HCT116 (cell line): ENCODE measurements at regions not wholly inside any gene's neighbourhood (a gene's known extent, or its start where the extent isn't known, plus 50 kb on each side); places are given as distances from the start of the nearest gene placed in this dataset.

ENCODE experiments used
- ATAC-seq: fragments of 200-7000 bp; cut with Tn5 transposase; 2 replicates; pipeline ENCODE4 v1.9.1; 2020; ENCODE audit warnings: mild to moderate bottlenecking, moderate library complexity
- BruUV-seq: library from RNA; stranded (reverse); fragments of 400-500 nt; replicated peaks from 2 replicates; lab custom pipeline; 2021; lab: Mats Ljungman, UMichigan
- CTCF ChIA-PET: fragments of 300-600 bp; sonication (Branson Sonifier 250); formaldehyde crosslinking; loops from one replicate; lab custom pipeline; 2021; ENCODE audit warnings: antibody characterized with exemption; lab: Charles Lee
- POLR2A ChIA-PET: fragments of 300-600, 350-600 bp; sonication (Branson Sonifier 250); formaldehyde crosslinking; loops from one replicate; lab custom pipeline; 2021; ENCODE audit warnings: antibody characterized with exemption; lab: Charles Lee
- RAD21 ChIA-PET, 2 experiments: fragments of 300-600 bp; sonication (Branson Sonifier 250); formaldehyde crosslinking; loops; one replicate each; lab custom pipeline; 2023; ENCODE audit warnings: low total read pairs in 2 of 2; ENCODE audit not compliant: uncharacterized antibody in 2 of 2, unreplicated experiment in 2 of 2, low non-redundant PET in 1 of 2; lab: Charles Lee
- DNase-seq: peaks from one replicate; pipeline ENCODE4 v3.0.0-alpha.2; 2010; ENCODE audit warnings: low read depth, low spot score
- H2AFZ ChIP-seq: fragments of 200-600 bp; shearing (Covaris generic), sonication (generic); 2 replicates; pipeline ENCODE4 v1.6.1; 2017; ENCODE audit warnings: low read depth, mixed run types, mixed read lengths, antibody characterized with exemption, low read length; ENCODE audit not compliant: poor library complexity, severe bottlenecking
- H3K27ac ChIP-seq: 2 replicates; pipeline ENCODE4 v1.5.1; 2012; ENCODE audit warnings: low read depth, low read length
- H3K27me3 ChIP-seq: fragments of 200-600 bp; sonication (generic); 2 replicates; pipeline ENCODE4 v1.6.1; 2016; ENCODE audit warnings: mixed run types, low read length, mixed read lengths; ENCODE audit not compliant: insufficient read depth
- H3K36me3 ChIP-seq, 2 experiments: fragments of 200-500 bp in 1 of 2; fragments of 200-600 bp in 1 of 2; sonication (Bioruptor generic) in 1 of 2; sonication (generic) in 1 of 2; 2 replicates each; pipeline versions ENCODE4 v1.5.1 to v1.6.1; 2014 to 2016; ENCODE audit warnings: low read length in 2 of 2, inconsistent platforms in 1 of 2, mixed read lengths in 1 of 2, mixed run types in 1 of 2; ENCODE audit not compliant: insufficient read depth in 2 of 2, control insufficient read depth in 1 of 2
- H3K4me1 ChIP-seq, 2 experiments: fragments of 200-600 bp in 1 of 2; sonication (generic) in 1 of 2; 2 replicates each; pipeline versions ENCODE4 v1.5.1 to v1.6.1; 2012 to 2017; ENCODE audit warnings: low read length in 2 of 2, inconsistent platforms in 1 of 2, mild to moderate bottlenecking in 1 of 2, mixed read lengths in 1 of 2, mixed run types in 1 of 2, moderate library complexity in 1 of 2; ENCODE audit not compliant: insufficient read depth in 2 of 2, control insufficient read depth in 1 of 2
- H3K4me2 ChIP-seq: fragments of 200-600 bp; sonication (generic); 2 replicates; pipeline ENCODE4 v1.6.1; 2017; ENCODE audit warnings: mixed run types, low read length, mixed read lengths
- H3K4me3 ChIP-seq, 2 experiments: fragments of 200-600 bp in 1 of 2; sonication (generic) in 1 of 2; replicated peaks in 1 of 2; 2 replicates each; pipeline ENCODE4 v1.5.1; 2011 to 2016; ENCODE audit warnings: low read length in 2 of 2, control low read depth in 1 of 2, low read depth in 1 of 2, mild to moderate bottlenecking in 1 of 2, mixed read lengths in 1 of 2, mixed run types in 1 of 2
- H3K79me2 ChIP-seq: fragments of 200-600 bp; sonication (generic); 2 replicates; pipeline ENCODE4 v1.6.1; 2017; ENCODE audit warnings: mild to moderate bottlenecking, mixed run types, low read length, moderate library complexity, mixed read lengths; ENCODE audit not compliant: insufficient read depth
- H3K9ac ChIP-seq: fragments of 200-600 bp; sonication (generic); 2 replicates; pipeline ENCODE4 v1.6.1; 2016; ENCODE audit warnings: low read length, mixed read lengths
- H3K9me2 ChIP-seq: fragments of 200-600 bp; sonication (generic), shearing (Covaris generic); 2 replicates; pipeline ENCODE4 v1.6.1; 2017; ENCODE audit warnings: mixed run types, mild to moderate bottlenecking, moderate library complexity; ENCODE audit not compliant: insufficient read depth
- H3K9me3 ChIP-seq, 2 experiments: fragments of 200-500 bp in 1 of 2; fragments of 200-600 bp in 1 of 2; sonication (Bioruptor generic) in 1 of 2; sonication (generic) in 1 of 2; 2 replicates each; pipeline ENCODE4 v1.6.1; 2014 to 2017; ENCODE audit warnings: low read length in 2 of 2, mixed read lengths in 2 of 2, inconsistent platforms in 1 of 2, low read depth in 1 of 2, mild to moderate bottlenecking in 1 of 2, mixed run types in 1 of 2, moderate library complexity in 1 of 2; ENCODE audit not compliant: control insufficient read depth in 1 of 2, insufficient read depth in 1 of 2
- H4K20me1 ChIP-seq: fragments of 200-600 bp; sonication (generic), shearing (Covaris generic); 2 replicates; pipeline ENCODE4 v1.6.1; 2017; ENCODE audit warnings: mixed run types, mild to moderate bottlenecking, moderate library complexity; ENCODE audit not compliant: insufficient read depth
- ATF3 ChIP-seq: IDR thresholded peaks from 2 replicates; pipeline ENCODE4 v1.6.1; 2012
- CBX3 ChIP-seq: IDR thresholded peaks from 2 replicates; pipeline ENCODE4 v1.6.1; 2012; ENCODE audit warnings: low read depth
- CEBPB ChIP-seq: IDR thresholded peaks from 2 replicates; pipeline ENCODE4 v1.6.1; 2012; ENCODE audit warnings: low read depth
- CTCF ChIP-seq, 3 experiments: fragments of 200-600 bp in 1 of 3; sonication (generic) in 1 of 3; IDR thresholded peaks in 2 of 3; conservative IDR thresholded peaks in 1 of 3; 2 replicates each; pipeline ENCODE4 v1.5.1; 2012 to 2017; ENCODE audit warnings: low read depth in 2 of 3, low read length in 2 of 3, antibody characterized with exemption in 1 of 3, borderline replicate concordance in 1 of 3, control low read depth in 1 of 3, mild to moderate bottlenecking in 1 of 3, mixed read lengths in 1 of 3, mixed run types in 1 of 3, moderate library complexity in 1 of 3; ENCODE audit not compliant: insufficient read depth in 1 of 3
- EGR1 ChIP-seq: IDR thresholded peaks from 2 replicates; pipeline ENCODE4 v1.6.1; 2012; ENCODE audit warnings: low read depth
- EZH2 ChIP-seq: fragments of 200-600 bp; sonication (generic); IDR thresholded peaks from 2 replicates; pipeline ENCODE4 v1.6.1; 2017; ENCODE audit warnings: antibody characterized with exemption, mixed run types
- EZH2phosphoT487 ChIP-seq: fragments of 200-600 bp; IDR thresholded peaks from 2 replicates; pipeline ENCODE4 v1.6.1; 2018; ENCODE audit warnings: antibody characterized with exemption, borderline replicate concordance
- FOSL1 ChIP-seq: IDR thresholded peaks from 2 replicates; pipeline ENCODE4 v1.6.1; 2012; ENCODE audit warnings: low read depth
- JUND ChIP-seq: IDR thresholded peaks from 2 replicates; pipeline ENCODE4 v1.6.1; 2012
- MAX ChIP-seq: IDR thresholded peaks from 2 replicates; pipeline ENCODE4 v1.6.1; 2012
- POLR2AphosphoS5 ChIP-seq: IDR thresholded peaks from 2 replicates; pipeline ENCODE4 v1.6.1; 2011; ENCODE audit warnings: mild to moderate bottlenecking, low read depth, low read length, moderate library complexity
- REST ChIP-seq: IDR thresholded peaks from 2 replicates; pipeline ENCODE4 v1.6.1; 2012; ENCODE audit warnings: low read depth
- SIN3A ChIP-seq: IDR thresholded peaks from 2 replicates; pipeline ENCODE4 v1.6.1; 2012; ENCODE audit warnings: low read depth
- TCF7L2 ChIP-seq: IDR thresholded peaks from 2 replicates; pipeline ENCODE4 v1.7.0; 2011; ENCODE audit warnings: borderline replicate concordance, inconsistent platforms; ENCODE audit not compliant: insufficient read depth, insufficient read length; ENCODE audit errors: extremely low read depth
- YY1 ChIP-seq: IDR thresholded peaks from 2 replicates; pipeline ENCODE4 v1.6.1; 2011; ENCODE audit warnings: low read length, low read depth, moderate library complexity, mild to moderate bottlenecking; ENCODE audit not compliant: insufficient replicate concordance; ENCODE audit errors: extremely low read depth
- ZFX ChIP-seq: fragments of 450-650 bp; IDR thresholded peaks from 2 replicates; pipeline ENCODE4 v1.6.1; 2017
- ZNF274 ChIP-seq: fragments of 200-500 bp; sonication (Bioruptor generic); IDR thresholded peaks from 2 replicates; pipeline ENCODE4 v1.6.1; 2014; ENCODE audit warnings: mild to moderate bottlenecking, low read depth, low read length, inconsistent platforms
- intact Hi-C: fragments of 100-400 bp; cut with micrococcal nuclease; formaldehyde crosslinking; loops from 2 replicates; pipeline ENCODE4 v1.10.0; 2022

GRCh38 chr3:69462022-69462825 lies 76.3 kb upstream of the FRMD4B start:
- ATAC-seq, result no peak
- H3K27ac ChIP-seq, result no peak overlapping the region
- H3K4me1 ChIP-seq, result no peaks in the 10 kb centered on the region
- no peaks in the 10 kb centered on the region for H3K79me2 ChIP-seq
- H2AFZ ChIP-seq, result no peak overlapping the region
- peaks cover 7% of the 10 kb centered on the region for H3K27me3 ChIP-seq
- no peak for DNase-seq
- no peak overlapping the region for H3K4me2 ChIP-seq
- ChIA-PET RAD21 (no interaction called here), POLR2A (interaction anchor here (1.3 kb wide), 1 partner anchor 11 kb away, joined by 3 read pairs; no protein-coding TSS in a partner anchor), CTCF (no interaction called here)
- H3K9ac ChIP-seq, result no peak overlapping the region
- no peaks in the 10 kb centered on the region for H3K36me3 ChIP-seq
- intact Hi-C loops, result no loop called here
- H3K4me3 ChIP-seq, result no peak overlapping the region
- BruUV-seq, result no TSS peak
- H3K9me2 ChIP-seq, result no peaks in the 10 kb centered on the region
- H4K20me1 ChIP-seq, result no peaks in the 10 kb centered on the region
- H3K9me3 ChIP-seq, result no peaks in the 10 kb centered on the region
- TF ChIP-seq MAX (no peak), ZNF274 (no peak), FOSL1 (no peak), JUND (no peak), POLR2AphosphoS5 (no peak), REST (no peak), CBX3 (no peak), EZH2phosphoT487 (no peak), YY1 (no peak), CEBPB (no peak), SIN3A (no peak), TCF7L2 (no peak), ATF3 (no peak), EGR1 (no peak), ZFX (no peak), EZH2 (no peak), CTCF (IDR thresholded peaks at IDR 0.05 in 2 of 3, conservative IDR thresholded peaks at IDR 0.05 in 1 of 3; ENCODE audit: borderline replicate concordance in 1 of 3, insufficient read depth in 1 of 3, low read depth in 2 of 3, low read length in 2 of 3) (no peak)
